Fibroblast of the conjunctiva (primary cell): ENCODE measurements at regions not wholly inside any gene's neighbourhood (a gene's known extent, or its start where the extent isn't known, plus 50 kb on each side); places are given as distances from the start of the nearest gene placed in this dataset.

Experiments
- DNase-seq: peaks from one replicate; pipeline ENCODE4 v3.0.0-alpha.2; 2010; ENCODE audit warnings: low read depth

DNA sequence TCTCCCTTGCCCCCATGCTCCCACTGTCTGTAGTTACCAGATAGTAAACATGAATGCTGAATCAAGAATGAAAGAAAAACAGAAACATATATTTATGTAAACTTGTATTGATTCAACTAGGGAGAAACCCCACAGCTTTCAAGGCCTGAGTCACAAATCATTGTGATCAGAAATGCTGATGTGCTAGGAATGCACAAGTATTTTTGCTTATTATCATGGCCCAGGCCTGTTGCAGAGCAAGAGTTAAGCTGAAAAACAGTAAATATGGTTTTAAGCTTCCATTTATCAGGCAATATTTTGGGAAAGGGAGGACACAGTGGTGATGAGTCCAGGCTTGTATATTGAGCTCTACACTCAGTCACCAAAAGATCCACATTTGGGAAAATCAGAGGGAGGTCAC lies 669.6 kb downstream of the DIAPH3 start:
- DNase-seq, result no peak

DNA sequence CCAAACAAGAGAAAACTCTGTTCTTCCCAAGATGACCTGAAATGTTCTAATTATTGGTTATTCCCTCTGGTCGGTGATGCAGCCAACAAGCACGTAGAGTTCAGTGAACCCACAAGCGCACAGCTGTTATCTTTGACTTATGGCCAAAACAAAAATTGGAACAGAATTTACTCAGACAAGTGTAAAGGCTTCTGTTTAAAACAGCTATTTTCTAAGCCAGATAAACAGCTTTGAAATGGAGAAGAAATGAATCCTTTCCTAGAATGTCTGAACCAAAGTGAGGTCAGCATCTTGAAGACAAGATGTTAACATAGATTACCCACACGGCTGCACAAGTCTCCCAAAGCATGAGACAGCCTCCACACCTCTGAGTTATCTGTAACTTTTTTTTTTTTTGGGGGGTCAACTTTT lies 669.2 kb downstream of the DIAPH3 start:
- peak; percentile 74 for DNase-seq

DNA sequence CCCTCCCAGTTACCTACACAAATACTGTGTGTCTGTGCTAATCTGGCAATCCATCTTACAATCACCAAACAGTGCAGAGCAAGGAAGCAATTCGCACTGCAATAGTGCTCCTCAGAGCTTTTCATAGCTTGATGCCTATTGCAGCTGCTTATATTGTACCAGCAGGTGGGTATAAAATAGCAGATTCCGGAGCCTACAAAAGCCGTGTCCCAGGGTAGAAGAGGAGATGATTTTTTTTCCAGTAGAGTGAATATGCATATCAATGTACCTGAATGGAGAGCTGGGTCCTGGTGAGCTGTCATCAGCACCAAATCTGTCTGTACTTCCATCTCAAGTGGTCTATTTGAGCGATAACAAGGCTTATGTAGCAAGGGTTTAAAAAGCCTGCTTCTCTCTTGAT lies 668.4 kb downstream of the DIAPH3 start:
- DNase-seq, result no peak

DNA sequence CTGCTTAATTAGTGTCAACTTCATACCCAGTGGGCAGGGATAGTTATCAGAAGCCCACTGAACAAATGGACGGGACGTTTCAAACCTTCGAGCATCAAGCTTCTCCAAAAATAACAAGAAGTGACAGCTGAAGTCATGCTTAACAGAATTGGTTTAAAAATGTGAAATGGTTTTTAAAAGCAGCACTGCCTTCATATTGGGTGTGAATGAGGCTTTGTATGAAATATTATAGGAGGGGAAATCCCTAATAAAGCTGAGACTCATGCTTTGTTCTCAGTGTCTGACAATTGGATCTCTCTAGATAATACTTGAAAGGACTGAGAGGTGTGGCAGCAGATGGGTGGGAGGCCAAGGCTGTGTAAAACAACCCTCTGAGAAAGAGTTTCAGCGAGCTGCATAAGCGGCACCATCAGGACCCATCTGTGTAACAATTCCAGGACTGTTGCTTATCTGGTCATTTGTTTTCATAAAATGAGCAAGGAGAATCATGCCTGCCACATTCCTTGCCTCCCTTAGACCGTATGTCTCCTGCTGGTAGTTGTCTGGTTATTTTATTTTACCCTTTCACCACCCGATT lies 667.7 kb downstream of the DIAPH3 start:
- no peak for DNase-seq

DNA sequence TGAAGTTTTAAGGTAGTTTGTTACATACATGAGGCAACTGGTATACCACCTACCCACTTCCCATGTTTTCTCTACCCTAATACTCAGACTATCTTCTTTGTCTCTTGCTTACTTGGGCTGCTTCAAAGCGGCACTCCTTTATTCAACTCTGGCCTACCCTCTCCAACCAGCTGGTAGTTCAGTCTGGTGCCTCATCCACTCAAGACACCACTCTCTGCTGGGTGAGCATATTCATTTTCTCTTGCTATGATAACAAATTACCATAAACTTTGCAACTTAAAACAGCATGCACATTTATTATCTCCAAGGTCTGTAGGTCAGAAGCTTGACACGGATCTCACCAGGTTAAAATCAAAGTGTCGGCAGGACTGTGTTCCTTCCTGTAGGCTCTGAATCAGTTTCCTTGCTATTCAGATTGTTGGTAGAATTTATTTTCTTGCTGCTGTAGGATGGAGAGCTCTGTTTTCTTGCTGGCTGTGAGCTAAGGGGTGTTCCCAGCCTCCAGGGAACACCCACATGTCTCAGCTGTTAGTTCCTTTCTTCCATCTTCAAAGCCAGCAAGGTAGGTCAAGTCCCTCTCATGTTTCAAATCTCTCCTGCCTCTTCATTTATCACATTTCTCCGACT lies 666.0 kb downstream of the DIAPH3 start:
- no peak for DNase-seq

DNA sequence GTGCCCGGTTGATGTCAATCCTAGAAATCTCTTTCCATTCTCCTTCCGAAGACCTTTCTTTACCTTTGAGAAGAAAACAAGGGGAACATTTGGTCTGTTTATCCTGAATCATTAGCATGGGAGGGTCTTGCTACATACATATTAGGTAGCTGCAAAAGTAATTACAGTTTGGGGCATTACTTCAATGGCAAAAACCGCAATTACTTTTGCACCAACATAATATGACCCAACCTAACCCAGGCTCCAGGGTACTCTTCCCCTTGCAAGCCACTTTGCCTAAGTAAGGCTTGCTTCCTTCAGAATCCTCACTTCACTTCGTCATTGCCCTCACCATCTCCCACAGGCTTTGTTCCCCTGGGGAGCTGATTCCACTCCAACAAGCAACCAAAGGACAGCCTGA lies 662.7 kb downstream of the DIAPH3 start:
- no peak for DNase-seq

DNA sequence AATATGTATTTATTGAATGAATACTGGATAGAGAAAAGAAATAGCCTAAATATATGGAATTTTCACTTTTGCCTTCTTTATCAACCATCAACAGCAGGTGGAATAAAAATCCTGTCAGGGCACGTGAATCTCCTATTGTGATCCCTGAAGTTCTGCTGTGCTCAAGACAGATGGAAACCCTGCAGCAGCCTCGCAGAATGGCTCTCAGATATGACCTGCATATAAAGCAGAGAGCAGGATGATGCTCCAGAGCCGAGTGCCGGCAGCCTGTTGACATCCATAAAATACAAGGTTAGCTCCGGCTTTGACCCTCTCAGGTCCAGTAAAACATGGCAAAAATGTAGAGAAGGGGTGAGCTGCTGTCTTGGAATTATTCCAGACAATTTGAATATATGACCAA lies 659.3 kb downstream of the DIAPH3 start:
- DNase-seq, result no peak

DNA sequence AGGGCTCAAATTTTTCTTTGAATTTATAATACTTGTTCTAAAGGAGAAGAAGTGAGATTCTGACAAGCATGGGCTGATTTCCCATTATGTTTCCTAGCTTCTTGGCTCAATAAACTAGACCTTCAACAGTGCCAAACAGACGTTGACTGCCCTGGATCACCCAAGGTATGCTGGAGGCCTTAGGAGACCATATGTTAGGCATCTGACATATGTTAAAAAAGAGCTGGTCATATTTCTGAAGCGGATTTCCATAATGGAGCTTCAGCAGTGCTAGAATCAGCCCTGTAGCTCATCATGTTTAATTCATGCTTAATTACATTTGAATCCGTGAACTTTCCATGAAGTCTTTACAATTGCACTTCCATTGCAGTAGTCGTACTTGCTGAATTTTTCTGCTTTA lies 653.3 kb downstream of the DIAPH3 start:
- no peak for DNase-seq

DNA sequence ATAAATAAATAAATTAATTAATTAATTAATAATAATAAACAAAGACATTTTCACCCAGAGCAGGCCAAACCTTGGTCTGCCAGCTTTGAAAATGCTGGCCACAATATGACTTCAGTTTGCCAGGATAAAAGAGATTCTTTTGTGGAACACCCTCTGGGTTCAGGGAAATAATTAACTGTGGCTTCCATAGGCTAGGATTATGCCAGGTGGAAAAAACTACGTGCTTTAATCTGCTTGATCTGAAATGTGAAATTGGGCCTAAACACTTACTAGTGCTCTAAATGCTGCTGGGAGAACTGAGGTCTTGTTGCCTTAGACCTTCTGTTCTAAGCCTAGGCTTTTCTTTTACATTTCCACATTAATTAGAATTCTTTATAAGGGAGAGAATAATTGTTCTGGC lies 650.0 kb downstream of the DIAPH3 start:
- DNase-seq, result no peak

DNA sequence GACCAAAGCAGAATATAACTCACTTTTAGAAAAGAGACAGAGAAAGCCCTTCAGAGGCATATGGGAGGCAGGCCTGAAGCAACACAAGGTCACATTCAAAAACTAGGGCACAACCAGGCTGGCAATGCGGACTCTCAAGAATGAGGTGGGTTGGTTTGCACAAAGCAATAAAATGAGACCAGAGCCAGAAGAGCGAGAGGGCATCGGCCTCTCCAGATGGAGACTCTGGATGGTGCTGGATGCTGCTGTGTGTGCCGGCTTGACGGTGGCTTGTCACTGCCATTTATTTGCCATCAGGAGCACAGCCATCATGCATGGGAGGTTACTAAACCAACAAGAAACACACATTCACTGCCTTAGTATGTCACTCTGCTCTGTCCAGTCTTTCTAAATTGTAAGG lies 649.4 kb downstream of the DIAPH3 start:
- no peak for DNase-seq

DNA sequence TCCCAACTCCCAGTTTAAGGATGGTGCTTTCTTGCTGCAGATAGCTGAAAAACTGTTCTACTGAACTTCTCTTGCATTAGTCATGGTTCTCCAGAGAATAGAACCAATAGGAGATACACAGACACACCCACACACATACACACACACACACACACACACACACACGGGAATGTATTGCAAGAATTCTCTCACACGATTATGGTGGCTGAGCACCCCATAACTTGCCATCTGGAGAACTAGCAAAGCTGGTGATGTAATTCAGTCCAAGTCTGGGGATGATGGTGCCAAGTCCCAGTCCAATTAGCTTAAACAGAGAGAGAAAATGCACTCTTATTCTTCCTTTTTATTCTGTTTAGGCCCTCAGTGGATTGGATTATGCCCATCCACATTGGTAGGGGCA lies 643.9 kb downstream of the DIAPH3 start:
- no peak for DNase-seq

DNA sequence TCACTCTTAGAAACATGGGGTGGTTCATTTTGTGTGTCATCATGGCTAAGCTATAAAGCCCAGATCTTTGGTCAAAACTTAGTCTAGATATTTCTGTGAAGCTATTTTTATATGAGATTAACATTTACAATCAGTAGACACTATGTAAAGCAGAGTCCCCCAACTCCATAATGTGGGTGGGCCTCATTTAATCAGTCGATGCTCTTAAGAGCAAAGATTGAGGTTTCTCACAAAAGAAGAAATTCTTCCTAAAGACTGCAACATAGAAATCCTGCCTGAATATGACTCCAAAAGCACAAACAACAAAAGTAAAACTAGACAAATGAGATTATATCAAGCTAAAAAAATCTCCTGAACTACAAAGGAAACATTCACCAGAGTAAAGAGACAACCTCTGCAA lies 642.2 kb downstream of the DIAPH3 start:
- no peak for DNase-seq

DNA sequence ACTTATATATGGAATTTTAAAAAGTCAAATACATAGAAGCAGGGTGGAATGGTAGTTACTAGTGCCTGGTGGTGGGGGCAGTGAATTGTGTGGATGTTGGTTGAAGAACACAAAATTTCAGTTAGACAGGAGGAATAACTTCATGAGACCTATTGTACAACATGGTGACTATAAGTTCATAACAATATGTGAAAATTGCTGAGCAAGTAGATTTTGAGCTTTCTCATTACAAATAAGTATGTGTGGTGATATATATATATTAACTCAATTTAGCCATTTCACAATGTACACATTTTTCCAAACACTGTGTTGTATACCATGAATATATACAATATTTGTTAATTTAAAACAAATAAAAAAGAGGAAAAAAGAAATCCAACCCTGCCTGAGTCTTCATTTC lies 641.1 kb downstream of the DIAPH3 start:
- DNase-seq, result no peak

DNA sequence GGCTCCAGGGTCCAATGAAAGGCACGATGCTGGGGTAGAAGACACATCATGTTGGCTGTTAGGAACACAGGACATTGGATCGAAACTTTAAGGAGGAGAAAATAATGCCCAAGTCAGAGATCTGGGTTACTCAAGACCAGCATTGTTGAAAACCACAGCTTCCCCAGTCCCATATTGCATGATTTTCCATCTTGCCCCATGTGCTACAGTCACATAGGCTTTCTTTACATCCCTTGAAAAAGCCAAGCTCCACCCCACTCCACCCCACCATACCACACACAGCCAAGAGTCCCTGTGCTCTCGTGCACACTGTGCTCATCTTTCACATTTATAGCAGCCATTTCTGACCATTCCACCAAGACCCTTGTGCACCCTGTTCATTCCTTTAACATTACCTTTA lies 636.2 kb downstream of the DIAPH3 start:
- DNase-seq, result no peak

DNA sequence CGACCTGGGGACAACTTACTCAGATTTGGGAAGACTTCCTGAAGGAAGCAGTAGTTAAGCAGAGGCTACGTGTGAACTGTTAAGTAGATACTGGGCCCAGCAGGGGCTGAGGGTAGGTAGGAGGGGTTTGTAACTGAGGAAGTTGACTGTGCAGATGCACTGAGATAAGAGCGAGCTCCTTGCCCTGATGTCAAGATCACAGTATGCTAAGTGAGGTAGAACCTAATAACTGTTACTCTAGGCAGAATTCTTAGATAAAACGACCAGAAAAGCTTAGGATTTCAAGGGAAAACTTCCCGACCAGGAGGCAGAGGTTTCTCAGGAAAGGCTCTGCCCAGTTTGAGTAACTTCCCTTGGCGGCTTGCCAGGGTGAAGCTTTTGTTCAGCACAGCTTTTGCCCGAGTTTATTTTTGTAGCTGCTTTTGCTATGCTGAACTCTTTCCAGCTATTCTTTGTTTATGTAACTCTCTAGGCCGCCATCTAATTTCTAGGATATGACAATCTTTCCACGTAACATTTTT lies 632.1 kb downstream of the DIAPH3 start:
- peak; percentile 74 for DNase-seq

DNA sequence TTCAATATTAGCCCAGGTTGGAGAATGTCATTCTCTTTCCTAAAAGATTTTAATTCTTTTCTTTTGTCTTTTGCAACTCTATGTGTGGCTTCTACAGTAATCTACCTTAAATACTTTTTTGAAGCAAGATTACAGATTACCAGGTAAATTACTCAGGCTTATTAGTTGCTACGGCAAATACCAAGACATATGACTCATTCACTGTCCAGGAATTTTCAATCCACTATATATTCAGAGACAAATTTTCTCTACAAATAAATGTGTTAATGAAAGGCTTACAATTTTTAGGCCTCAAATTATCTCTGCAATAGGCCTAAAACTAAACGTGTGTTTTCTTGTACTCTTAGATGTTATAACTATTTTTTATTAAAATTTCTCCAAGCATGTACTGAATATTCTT lies 631.3 kb downstream of the DIAPH3 start:
- no peak for DNase-seq

DNA sequence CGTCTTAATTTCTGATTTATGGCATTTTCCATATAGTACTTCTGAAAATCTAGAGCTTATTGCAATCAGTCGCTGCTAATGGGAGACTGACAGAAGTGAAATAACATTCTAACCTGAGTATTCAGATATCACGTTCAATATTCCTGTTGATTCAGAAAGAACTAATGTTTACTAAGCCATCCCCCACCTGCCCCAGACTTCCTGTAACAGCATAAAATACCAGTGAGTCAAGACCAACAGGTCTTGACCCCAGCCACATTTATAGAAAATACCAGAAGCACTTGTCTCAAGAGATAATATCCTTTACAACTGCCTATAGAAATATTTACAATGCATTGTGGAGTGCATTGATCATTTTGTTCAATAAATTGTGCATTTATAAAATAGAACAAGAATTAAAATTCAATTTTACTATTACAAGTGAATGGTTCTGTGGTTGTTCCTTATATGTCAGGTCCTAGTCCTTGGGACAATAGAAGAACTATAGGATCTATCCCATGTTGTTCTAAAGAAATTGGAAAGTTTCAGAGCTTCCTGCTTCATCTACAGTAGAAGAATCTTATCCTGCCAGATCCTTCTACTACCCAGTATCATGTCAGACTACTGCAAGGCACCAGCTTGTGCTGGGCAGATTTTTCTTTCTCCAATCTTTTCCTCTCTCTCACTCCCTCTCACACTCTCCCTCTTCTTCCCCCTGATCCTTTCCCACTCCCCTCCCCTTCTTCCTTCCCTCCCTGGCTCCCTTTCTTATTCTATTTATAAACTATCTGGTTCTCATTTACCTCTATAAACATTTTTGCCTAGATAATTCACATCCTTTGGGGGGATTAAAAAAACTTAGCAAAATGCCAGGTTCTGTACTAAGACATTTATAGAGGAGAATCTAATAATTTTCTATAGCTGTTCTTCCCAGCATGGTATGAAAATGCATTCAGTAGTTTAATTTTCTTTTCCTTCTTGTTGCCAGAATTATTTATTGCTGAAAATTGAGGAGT lies 629.9 kb downstream of the DIAPH3 start:
- DNase-seq, result no peak

DNA sequence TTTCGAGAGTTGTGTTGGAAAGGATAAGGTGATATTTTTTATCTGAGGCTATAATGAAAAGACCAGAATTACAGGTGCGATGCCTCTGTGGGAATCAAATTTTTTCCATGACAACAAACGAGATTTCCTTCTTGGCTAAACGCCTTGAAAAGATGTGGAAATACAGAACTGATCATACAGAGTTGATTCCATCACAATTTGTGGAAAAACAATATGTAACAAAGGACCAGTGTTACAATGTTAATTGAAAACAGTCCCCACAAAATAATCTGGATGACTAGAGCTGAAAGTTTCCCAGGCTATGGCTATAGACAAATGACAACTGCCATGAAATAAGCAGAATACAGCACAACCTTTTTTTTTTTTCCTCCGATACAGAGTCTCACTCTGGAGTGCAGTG lies 628.9 kb downstream of the DIAPH3 start:
- DNase-seq, result no peak

DNA sequence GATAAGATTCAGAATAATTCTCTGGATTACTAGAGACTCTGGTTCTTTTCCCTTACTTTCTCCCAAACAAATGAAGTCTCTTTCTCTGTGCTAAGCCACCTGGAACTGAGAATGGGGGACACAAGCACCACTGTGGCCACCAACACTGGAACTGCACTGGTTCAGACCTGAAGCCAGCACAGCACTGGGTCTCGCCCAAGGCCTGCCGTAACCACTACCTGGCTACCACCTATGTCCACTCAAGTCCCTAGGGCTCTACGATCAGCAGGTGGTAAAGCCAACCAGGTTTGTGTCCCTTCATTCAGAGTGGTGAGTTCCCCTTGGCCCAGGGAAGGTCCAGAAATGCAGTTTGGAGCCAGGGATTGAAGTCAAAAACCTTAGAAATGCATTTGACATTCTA lies 626.2 kb downstream of the DIAPH3 start:
- DNase-seq, result no peak

DNA sequence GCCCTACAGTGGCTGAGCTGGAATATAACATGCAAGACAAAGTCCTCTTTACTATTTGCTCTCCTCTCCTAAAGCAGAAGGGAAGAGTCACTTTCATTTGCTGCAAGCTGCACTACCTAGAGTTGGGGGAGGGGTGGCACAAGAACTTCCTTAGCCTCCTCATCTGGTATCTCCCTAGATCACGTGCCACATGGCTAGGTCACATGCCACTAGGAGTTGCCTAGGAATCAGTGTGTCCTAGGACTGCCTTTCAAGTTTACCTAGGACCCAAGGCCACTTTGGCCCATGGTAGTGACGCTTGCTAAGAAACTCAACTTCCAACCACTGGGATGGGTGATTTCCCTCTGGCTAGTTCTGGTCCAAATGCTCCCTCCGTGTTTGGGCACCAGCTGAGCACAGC lies 625.2 kb downstream of the DIAPH3 start:
- no peak for DNase-seq

DNA sequence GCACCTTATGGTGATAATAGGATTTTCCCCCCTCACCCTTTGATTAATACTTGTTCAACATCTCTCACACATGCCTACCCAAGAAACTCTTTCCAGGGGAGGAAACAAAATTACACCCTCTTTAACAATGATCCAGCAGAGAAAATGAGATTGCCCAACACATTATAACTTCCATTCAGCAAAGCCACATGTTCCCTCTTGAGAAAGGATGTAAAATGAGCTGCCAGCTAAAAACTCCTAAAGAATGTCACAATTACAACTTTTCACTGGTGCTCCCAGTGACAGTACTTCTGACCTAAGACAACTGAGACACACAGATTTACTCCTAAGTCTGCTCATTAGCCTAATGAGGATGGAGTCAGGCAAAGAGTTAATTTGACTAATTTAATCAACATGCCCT lies 621.4 kb downstream of the DIAPH3 start:
- DNase-seq, result no peak

DNA sequence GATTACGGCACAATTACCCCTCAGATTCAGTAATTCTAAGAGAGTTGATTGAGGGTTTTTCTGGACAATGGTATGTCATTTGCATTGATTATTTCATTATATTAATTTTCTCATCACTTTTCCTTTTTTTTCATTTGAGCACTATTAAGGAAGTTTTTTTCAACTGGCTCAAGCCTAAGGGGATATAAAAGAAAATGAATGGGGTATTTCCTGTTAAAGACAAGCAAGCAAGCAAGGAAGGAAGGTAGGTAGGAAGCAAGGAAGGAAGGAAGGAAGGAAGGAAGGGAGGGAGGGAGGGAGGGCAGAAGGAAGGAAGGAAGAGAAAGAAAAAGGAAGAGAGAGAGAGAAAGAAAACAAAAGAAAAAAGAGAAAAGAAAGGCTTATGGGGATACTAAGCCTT lies 620.3 kb downstream of the DIAPH3 start:
- no peak for DNase-seq

DNA sequence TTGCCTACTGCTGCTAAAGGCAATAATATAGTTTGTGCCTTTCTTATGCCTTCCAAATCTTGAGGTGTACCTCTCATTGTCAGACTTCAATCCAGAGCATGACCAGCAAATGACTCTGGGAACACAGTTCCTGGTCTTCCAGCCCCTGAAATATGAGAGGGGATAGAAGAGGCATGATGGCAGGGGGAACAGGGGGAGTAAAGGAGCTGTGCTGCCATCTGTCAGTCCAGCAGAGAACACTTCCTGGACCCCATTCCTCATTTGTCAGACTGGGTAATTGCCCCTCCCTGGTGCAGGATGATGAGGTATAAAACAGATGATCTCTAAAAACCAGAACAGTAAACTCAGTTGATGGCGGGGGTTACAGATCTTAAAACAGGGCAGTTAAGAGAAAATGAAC lies 618.7 kb downstream of the DIAPH3 start:
- no peak for DNase-seq
